Upper lobe of right lung (tissue), 1 donor: ENCODE measurements at regions not wholly inside any gene's neighbourhood (a gene's known extent, or its start where the extent isn't known, plus 50 kb on each side); places are given as distances from the start of the nearest gene placed in this dataset.

Experiments
- ATAC-seq: fragments of 200-7000 bp; cut with Tn5 transposase; one replicate; pipeline ENCODE4 v1.9.1; 2020; ENCODE audit warnings: mild to moderate bottlenecking, moderate library complexity
- DNase-seq: peaks from one replicate; pipeline ENCODE4 v3.0.0-alpha.2; 2020
- H3K27ac ChIP-seq: fragments of 200-600 bp; one replicate; pipeline ENCODE4 v1.8.0; 2022
- H3K27me3 ChIP-seq: fragments of 200-600 bp; one replicate; pipeline ENCODE4 v1.8.0; 2022; ENCODE audit warnings: mild to moderate bottlenecking
- H3K36me3 ChIP-seq: fragments of 200-600 bp; one replicate; pipeline ENCODE4 v1.8.0; 2022
- H3K4me1 ChIP-seq: fragments of 200-600 bp; one replicate; pipeline ENCODE4 v1.8.0; 2022
- H3K4me3 ChIP-seq: fragments of 200-600 bp; one replicate; pipeline ENCODE4 v1.8.0; 2022; ENCODE audit warnings: mild to moderate bottlenecking
- H3K9me3 ChIP-seq: fragments of 200-600 bp; one replicate; pipeline ENCODE4 v1.8.0; 2022
- intact Hi-C: fragments of 100-400 bp; cut with DNase I; formaldehyde crosslinking; loops from one replicate; pipeline ENCODE4 v1.11.0; 2022
- TF ChIP-seq, protein P1 (sequence below): fragments of 200-600 bp; IDR thresholded peaks from one replicate; pipeline ENCODE4 v1.8.0; 2022; ENCODE audit warnings: antibody characterized with exemption
- donor health status: DM: no; HTN: yes; CAD: no; lungs with severe emphysema.

DNA sequence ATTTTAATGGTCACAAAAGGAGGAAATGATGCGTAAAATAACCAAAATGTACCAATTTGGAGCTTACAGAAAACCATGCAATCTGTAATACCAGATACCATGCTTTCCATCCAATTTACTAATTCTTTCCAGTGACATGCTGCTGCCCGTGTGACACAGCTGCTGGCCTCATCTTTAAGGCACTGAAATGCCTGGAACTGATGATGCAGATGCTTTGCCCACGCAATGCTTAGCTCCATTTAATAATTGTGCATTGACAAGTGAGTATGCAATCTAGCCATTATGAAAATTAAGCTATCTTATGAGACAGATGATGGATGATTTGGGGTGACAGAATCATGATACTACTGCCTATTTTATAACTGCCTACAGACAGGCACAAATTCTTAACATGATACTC lies 169.2 kb upstream of the CTNND2 start:
- H3K27ac ChIP-seq, result no peak overlapping the region
- no peaks in the 10 kb centered on the region for H3K9me3 ChIP-seq
- ATAC-seq (no peak), DNase-seq (no peak)
- TF ChIP-seq, protein P1, sequence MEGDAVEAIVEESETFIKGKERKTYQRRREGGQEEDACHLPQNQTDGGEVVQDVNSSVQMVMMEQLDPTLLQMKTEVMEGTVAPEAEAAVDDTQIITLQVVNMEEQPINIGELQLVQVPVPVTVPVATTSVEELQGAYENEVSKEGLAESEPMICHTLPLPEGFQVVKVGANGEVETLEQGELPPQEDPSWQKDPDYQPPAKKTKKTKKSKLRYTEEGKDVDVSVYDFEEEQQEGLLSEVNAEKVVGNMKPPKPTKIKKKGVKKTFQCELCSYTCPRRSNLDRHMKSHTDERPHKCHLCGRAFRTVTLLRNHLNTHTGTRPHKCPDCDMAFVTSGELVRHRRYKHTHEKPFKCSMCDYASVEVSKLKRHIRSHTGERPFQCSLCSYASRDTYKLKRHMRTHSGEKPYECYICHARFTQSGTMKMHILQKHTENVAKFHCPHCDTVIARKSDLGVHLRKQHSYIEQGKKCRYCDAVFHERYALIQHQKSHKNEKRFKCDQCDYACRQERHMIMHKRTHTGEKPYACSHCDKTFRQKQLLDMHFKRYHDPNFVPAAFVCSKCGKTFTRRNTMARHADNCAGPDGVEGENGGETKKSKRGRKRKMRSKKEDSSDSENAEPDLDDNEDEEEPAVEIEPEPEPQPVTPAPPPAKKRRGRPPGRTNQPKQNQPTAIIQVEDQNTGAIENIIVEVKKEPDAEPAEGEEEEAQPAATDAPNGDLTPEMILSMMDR, result no peak
- intact Hi-C loops, result no loop called here
- H3K4me3 ChIP-seq, result no peak overlapping the region
- H3K4me1 ChIP-seq, result no peaks in the 10 kb centered on the region
- H3K27me3 ChIP-seq, result no peaks in the 10 kb centered on the region
- no peaks in the 10 kb centered on the region for H3K36me3 ChIP-seq

DNA sequence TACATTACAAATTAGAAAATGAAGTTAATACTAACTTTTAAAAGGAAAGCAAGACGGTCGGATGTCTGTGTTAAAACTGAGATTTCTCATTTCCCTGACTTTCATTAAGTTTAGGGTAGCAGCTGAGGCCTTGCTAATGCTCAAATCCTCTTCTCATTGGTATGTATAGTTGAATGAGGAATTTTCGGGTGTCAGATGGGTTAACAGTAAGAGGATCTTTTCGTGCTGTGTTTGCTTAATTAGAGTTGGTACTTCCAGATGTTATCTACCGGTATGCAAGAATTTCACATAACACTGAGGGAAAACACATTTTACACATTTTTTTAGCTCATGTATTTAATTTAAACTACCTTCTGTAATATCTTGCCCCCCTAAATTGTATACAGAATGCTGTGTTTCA lies 168.2 kb upstream of the CTNND2 start:
- ATAC-seq (no peak), DNase-seq (no peak)
- Histone ChIP-seq H3K9me3 (no peaks in the 10 kb centered on the region), H3K4me3 (no peak overlapping the region), H3K27me3 (no peaks in the 10 kb centered on the region), H3K4me1 (no peaks in the 10 kb centered on the region), H3K36me3 (no peaks in the 10 kb centered on the region), H3K27ac (no peak overlapping the region)
- TF ChIP-seq, protein P1, result no peak
- intact Hi-C loops, result no loop called here

DNA sequence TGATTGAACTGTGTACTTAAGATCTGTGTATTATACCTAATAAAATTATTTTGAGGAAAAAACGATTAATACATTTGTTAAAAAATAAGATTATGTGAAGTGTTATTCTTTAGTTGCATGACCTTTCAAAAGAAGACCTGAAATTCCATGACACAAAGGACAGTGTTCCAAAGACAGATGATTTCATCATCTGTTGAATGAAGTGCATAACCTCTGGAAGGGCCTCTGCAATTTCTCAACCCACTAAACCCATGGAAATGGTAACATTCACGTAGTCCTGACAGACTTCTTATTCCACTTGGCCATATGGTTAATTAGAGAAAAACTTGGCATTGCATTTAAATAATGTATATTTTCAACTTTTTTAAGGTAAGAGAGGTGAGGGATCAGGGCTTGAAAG lies 167.2 kb upstream of the CTNND2 start:
- TF ChIP-seq, protein P1, result no peak
- H3K4me3 ChIP-seq, result no peak overlapping the region
- no peak for DNase-seq
- no peaks in the 10 kb centered on the region for H3K27me3 ChIP-seq
- H3K27ac ChIP-seq, result no peak overlapping the region
- intact Hi-C loops, result no loop called here
- no peaks in the 10 kb centered on the region for H3K36me3 ChIP-seq
- H3K9me3 ChIP-seq, result no peaks in the 10 kb centered on the region
- H3K4me1 ChIP-seq, result no peaks in the 10 kb centered on the region
- no peak for ATAC-seq

DNA sequence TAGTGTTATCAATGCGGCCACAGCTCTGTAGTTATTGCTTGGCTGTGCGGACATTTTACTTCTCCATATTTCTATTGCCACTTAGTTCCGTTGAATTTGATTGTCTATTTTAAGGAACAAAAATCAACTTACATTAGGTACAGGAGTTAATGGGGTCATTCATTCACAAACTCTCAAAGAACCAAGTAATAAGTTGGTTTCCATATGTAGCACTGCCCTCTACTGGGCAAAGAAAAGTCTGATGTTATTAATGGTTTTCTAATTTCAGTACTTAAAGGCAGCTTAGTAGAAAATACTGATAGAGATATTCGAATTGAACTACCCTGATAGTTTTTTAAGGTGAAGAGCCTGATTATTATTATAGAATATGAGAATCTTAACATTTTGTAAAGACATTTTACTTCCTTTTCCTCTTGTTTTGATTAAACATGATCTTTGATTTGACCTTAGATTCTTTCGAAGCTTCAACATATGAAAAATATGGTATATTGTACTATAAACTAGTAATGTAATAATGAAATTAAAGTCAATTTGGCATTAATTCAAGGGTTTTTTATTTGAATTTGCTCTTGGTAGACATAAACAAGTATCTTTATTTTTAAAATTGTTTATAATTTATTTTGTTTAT lies 119.5 kb upstream of the CTNND2 start:
- DNase-seq (no peak), ATAC-seq (peak; percentile 56)
- Histone ChIP-seq H3K36me3 (no peaks in the 10 kb centered on the region), H3K4me1 (no peaks in the 10 kb centered on the region), H3K27ac (no peak overlapping the region), H3K4me3 (no peak overlapping the region), H3K27me3 (no peaks in the 10 kb centered on the region), H3K9me3 (no peaks in the 10 kb centered on the region)
- intact Hi-C loops, result no loop called here
- TF ChIP-seq, protein P1, result peak; percentile 63

DNA sequence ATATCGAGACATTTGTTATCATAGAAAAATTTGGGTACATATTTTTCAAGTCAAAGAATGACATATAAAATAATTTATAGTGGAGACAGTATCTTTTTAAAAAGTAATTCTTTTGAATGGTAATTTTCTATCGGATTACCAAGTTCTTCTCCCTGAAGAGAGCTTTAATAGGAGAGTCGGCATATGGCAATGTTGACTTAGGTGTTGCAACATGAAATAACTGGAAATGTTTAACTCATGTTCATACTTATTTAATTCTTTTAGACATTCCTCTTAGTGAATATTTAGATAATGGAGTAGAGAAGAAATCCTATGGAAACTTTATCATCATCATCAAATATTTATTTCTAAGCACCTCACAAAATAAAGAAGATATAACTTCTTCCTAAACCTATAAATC lies 118.2 kb upstream of the CTNND2 start:
- H3K9me3 ChIP-seq, result no peaks in the 10 kb centered on the region
- no peaks in the 10 kb centered on the region for H3K27me3 ChIP-seq
- H3K27ac ChIP-seq, result no peak overlapping the region
- intact Hi-C loops, result no loop called here
- TF ChIP-seq, protein P1, result no peak
- H3K4me3 ChIP-seq, result no peak overlapping the region
- ATAC-seq (no peak), DNase-seq (no peak)
- H3K4me1 ChIP-seq, result no peaks in the 10 kb centered on the region
- H3K36me3 ChIP-seq, result no peaks in the 10 kb centered on the region

DNA sequence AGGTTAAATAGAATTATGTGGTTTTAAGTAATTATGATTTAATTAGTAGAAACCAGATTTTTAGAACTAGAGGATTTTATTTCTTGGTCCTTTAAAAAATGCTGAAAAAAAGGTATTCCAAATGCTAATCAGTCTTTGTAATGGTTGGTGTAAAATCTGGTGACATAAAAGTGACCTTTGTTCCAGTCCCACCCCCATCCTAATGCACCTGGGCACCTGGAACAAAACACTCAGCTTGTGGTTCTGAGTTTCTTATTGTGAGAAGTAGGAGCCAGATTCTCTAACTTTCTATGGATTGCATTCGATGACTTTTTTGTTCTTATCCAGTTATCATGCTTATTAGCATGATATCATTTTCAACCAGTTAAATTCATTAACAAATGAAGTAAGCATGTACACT lies 115.1 kb upstream of the CTNND2 start:
- Histone ChIP-seq H3K4me1 (no peaks in the 10 kb centered on the region), H3K4me3 (no peak overlapping the region), H3K36me3 (no peaks in the 10 kb centered on the region), H3K9me3 (no peaks in the 10 kb centered on the region), H3K27ac (no peak overlapping the region), H3K27me3 (no peaks in the 10 kb centered on the region)
- intact Hi-C loops, result no loop called here
- TF ChIP-seq, protein P1, result no peak
- ATAC-seq, result no peak
- no peak for DNase-seq
